Endothelial cell of umbilical vein (primary cell): ENCODE measurements at regions not wholly inside any gene's neighbourhood (a gene's known extent, or its start where the extent isn't known, plus 50 kb on each side); places are given as distances from the start of the nearest gene placed in this dataset.

Experiments used
- CTCF ChIP-seq, 2 donors: IDR thresholded peaks; 1 replicate in 1 of 2; 2 replicates in 1 of 2; pipeline ENCODE4 v1.5.1; 2011; ENCODE audit warnings: low read length in 2 of 2, mild to moderate bottlenecking in 2 of 2, moderate library complexity in 2 of 2, control low read depth in 1 of 2, inconsistent platforms in 1 of 2, low read depth in 1 of 2; ENCODE audit not compliant: insufficient read depth in 1 of 2; ENCODE audit errors: extremely low read depth in 1 of 2
- EZH2 ChIP-seq: IDR thresholded peaks from 2 replicates; pipeline ENCODE4 v1.6.1; 2012; ENCODE audit warnings: borderline replicate concordance, low read depth, mild to moderate bottlenecking, moderate library complexity, low read length, inconsistent platforms; ENCODE audit not compliant: severe bottlenecking
- JUN ChIP-seq: IDR thresholded peaks from 2 replicates; pipeline ENCODE4 v1.6.1; 2011; ENCODE audit warnings: borderline replicate concordance, low read depth; ENCODE audit not compliant: insufficient read length, insufficient read depth
- MAX ChIP-seq: IDR thresholded peaks from 2 replicates; pipeline ENCODE4 v1.6.1; 2011; ENCODE audit not compliant: insufficient read depth, insufficient read length
- MYC ChIP-seq: IDR thresholded peaks from one replicate; pipeline ENCODE4 v1.6.1; 2011; ENCODE audit warnings: mild to moderate bottlenecking, low read depth, low read length
- POLR2A ChIP-seq: IDR thresholded peaks from 2 replicates; pipeline ENCODE4 v1.6.1; 2012; ENCODE audit warnings: low read depth, mild to moderate bottlenecking, control low read depth, low read length
- POLR2AphosphoS5 ChIP-seq: IDR thresholded peaks from 2 replicates; pipeline ENCODE4 v1.6.1; 2012; ENCODE audit warnings: low read depth, mild to moderate bottlenecking, control low read depth, low read length, moderate library complexity; ENCODE audit not compliant: insufficient read depth

GRCh38 chr9:16046713-16047112 lies 493.9 kb downstream of the CCDC171 start:
- TF ChIP-seq CTCF (IDR thresholded peaks at IDR 0.05; ENCODE audit: extremely low read depth in 1 of 2, insufficient read depth in 1 of 2, low read depth in 1 of 2, low read length in 2 of 2) (no peak), POLR2AphosphoS5 (no peak), MAX (no peak), POLR2A (no peak), EZH2 (no peak), MYC (no peak), JUN (no peak)
